ENCODE measurements at regions not wholly inside any gene's neighbourhood (a gene's known extent, or its start where the extent isn't known, plus 50 kb on each side); places are given as distances from the start of the nearest gene placed in this dataset.
A peak's percentile ranks its signal among the peaks of the same experiment; 100 is the strongest.

DNA sequence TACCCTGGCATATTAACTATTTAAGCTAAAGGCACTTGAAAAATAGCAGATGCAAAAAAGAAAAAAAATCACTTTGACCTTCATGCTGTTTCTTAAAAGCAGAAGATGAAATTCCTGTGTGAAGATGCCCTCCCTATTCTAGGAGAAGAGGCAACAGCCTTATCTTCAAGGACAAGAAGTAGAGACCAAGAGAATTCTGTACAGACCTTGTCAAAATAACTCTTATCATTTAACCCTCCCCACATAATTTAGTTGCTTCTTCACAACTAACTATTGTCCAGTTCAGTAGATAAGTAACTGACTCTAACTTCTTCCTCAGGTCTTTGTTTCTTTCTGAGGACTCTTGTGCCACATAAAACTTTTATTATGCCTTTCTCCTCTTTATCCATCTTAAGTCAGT lies 72.0 kb upstream of the MARCHF10 start:
- DNase-seq = no peak

DNA sequence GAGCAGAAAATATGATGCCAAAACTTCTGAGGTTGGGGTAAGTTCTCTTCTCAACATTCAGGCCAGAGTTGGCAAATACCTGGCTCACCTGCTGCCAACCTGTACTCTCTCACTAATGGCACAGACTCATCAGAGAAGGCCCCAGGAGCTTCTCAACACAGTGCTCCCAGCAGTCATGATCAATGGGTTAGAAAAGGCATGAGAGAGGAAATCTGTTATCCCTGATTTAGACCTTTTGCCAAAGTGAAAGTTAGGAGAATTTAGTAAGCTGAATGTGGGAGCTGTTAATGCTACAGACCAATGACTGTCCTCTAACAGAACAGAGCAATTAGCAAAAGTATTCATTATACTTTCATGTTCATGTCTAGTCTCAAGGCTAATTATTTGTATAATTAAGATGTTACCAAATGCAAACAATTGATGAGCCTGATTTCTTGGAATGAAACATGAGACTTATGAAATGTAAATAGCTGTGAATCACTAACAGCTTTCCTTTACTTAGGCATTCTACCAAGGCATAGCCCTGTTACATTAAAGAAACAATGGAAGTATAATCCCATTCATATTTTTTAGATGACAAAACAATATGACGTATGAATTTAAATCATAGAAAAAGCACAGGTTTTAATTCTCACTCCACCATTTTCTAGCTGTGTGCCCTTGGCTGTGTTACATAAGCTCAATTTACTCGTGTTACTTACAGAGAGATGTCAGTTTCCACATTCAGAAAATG lies 68.7 kb upstream of the MARCHF10 start:
- peak in 1 of 3 experiments; percentile 19 for DNase-seq

GRCh38 chr17:62876063-62876462 lies 67.9 kb upstream of the MARCHF10 start:
- no peak for DNase-seq

DNA sequence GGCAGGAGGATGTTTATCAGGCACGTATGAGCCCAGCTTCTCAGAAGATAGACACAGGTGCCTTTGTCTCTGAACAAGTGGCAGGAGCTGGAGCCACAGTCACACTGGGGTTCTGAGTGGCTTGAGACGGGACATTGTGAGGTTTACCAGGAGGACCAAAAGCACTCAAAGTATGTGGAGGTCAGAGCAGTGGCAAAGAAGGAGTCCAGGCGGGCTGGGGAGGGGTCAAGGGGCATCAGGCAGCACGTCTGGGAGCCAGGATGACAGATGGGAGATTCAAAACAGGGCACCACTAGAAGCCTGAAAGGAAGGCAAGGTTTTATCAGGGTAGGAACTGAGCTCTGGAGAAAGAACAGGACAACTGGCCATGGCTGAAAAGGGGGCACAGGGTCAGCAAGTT lies 67.2 kb upstream of the MARCHF10 start:
- no peak for DNase-seq

DNA sequence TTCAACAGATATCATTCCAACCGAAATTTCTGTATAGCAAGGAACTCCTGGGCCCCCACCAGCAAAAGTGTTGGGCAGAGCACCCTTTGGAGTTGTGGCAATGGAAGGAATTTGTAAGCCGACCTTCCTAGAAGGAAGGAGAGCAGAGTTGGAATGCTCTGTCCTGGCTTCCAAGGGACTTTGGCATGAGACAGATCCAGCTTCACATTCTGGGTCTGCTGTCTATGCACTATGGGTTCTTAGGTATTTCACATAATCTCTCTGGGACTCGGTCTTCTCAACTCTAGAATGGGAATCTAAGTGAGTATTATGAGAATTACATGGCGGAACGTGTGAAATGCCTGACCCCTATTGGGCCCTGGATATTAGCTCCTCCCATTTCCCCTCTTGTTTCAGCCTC lies 63.2 kb upstream of the MARCHF10 start:
- DNase-seq = no peak

GRCh38 chr17:62870552-62870971 lies 62.4 kb upstream of the MARCHF10 start:
- peak in 2 of 3 experiments; percentile 56 to 61 for DNase-seq

- peak; percentile 82 to 96 (median 95) for DNase-seq
These were observed 62.0 kb upstream of the MARCHF10 start for GRCh38 chr17:62870030-62870541.

DNA sequence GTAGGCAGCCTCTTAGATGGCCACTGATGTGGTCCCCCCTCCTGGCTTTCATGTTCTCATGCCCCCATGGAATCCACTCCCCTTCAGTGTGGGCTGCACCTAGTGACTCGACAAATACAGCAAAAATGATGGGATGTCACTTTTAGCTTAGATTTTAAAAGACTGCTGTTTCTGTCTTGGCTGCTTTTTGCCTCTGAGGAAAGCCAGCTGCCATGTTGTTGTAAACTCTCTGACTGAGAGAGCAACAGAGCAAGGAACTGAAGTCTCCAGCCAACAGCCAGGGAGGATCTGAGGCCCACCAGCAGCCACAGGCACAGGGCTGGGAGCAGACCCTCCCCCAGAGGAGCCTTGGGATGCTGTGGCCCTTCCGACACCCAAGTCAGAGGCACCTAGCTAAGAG lies 60.6 kb upstream of the MARCHF10 start:
- no peak for DNase-seq

DNA sequence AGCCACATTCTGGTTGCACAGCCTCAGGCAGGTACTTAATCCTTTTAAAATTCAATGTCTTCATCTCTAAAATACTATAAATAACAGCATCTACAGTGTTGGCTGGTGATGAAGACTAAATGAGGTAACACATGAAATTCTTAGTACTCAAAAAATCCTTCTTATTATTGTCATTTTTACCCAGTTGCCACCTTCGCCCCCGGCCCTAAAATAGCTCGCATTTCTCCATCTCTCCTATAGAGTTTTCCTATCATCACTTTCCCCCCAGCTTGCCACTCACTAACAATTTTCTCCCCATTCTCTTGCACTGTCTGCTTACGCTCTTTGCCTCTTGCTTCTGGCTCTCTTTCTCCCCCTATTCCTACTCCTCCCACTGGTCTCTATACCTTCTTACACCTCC lies 59.9 kb upstream of the MARCHF10 start:
- DNase-seq = no peak

DNA sequence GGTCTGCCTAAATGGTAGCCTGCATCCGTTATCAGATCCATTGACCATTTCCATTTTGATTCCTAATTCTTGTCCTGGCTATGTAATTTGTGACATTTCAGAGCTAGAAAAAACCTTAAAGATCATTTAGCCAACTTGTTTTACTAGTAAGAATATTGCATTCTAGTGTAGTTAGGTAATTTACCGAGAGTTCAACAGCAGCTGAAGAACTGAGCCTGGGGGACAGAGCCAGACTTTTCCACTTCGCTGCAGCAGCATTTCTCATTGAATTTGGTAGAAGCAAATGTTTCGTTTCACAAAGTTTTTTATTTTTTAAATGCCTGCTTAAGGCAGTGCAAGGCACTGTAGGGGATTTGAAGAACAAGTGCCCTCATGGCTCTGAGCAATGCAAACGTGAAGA lies 59.2 kb upstream of the MARCHF10 start:
- DNase-seq = no peak

DNA sequence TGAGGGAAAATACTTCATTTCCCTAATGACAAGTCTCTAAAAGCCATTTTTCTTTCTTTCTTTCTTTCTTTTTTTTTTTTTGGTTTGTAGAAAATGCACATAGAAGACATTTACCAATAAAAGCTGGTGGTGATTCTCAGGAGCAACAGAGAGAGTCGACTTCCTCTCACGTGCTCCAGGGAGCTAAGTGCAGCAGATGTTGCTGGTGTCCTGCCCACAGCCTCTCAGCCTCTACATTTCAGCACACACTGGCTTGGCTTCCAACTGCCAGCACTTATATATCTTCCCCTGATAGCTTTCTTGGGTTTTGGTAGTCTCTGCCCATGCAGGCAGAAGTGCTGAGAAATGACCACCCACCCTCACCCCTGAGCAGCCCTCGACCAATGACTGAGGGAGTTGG lies 58.4 kb upstream of the MARCHF10 start:
- DNase-seq = no peak

GRCh38 chr17:62865586-62865985 lies 57.5 kb upstream of the MARCHF10 start:
- DNase-seq = no peak

DNA sequence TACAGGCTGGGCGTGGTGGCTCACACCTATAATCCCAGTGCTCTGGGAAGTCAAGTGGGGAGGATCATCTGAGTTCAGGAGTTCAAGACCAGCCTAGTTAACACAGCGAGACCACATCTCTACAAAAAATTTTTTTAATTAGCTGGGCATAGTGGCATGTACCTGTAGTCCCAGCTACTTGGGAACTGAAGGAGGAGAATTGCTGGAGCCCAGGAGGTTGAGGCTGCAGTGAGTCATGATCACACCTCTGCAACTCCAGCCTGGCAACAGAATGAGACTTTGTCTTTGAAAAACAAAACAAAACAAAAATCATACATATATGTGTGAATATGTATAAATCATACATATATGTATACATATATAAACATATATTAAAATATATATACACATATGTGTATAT lies 54.1 kb upstream of the MARCHF10 start:
- no peak for DNase-seq

DNA sequence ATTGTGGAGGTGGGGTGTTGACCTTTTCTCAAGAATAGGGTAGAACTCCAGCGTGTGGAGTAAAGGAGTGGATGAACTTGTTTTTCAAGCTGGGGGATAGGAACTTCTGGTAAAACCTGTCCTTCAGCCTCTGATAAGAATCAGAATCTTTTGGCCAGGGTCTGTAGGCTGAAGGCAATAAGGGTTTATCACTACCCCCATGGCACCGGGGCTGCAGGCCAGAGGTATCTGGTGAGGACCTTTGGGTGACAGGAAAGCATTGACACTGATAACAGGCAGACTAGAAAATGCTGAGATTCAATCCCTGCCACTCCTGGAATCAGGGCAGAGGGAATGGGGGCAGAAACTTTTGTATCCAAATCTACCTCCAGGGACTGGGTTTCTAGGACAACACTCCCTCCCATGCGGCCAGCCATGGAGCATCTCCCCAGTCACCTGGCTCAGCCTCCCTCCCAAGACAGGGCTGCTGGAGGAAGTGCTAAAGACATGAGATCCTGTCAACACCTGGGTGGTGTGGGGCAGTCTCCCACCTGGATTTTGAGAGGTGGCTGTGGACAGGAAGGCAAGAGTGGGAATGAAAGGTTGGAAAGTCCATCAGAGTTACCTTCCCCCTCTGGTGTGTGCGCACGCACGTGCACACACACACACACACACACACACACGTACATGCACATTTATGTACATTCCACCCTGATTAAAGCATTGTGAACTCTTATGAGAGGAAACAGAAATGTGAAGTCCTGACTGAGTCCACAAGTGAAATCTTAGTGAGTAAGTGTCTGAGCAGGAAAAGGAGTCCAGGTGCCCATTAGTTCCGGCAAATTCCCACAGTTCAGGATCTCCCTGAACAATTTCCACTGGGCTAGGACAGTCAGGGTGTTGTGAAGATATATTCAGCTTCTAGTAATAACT lies 53.1 kb upstream of the MARCHF10 start:
- no peak for DNase-seq

GRCh38 chr17:62859146-62859545 lies 51.0 kb upstream of the MARCHF10 start:
- DNase-seq = no peak
